SK-N-SH (cell line): ENCODE measurements at regions not wholly inside any gene's neighbourhood (a gene's known extent, or its start where the extent isn't known, plus 50 kb on each side); places are given as distances from the start of the nearest gene placed in this dataset.

Source experiments
- CTCF ChIA-PET: fragments of 300-600, 350-600 bp; formaldehyde crosslinking; extraction: SDS; loops from one replicate; lab custom pipeline; 2021; lab: Yijun Ruan, JAX
- POLR2A ChIA-PET: fragments of 350-600 bp; sonication (Branson Sonifier 250); formaldehyde crosslinking; extraction: SDS; loops from one replicate; lab custom pipeline; 2020; ENCODE audit warnings: antibody characterized with exemption, inconsistent platforms; lab: Yijun Ruan, JAX
- DNase-seq: peaks from one replicate; pipeline ENCODE4 v3.0.0; 2012
- H2AFZ ChIP-seq: fragments of 200-600 bp; sonication (generic); 2 replicates; pipeline ENCODE4 v1.8.1; 2016; ENCODE audit warnings: antibody characterized with exemption, mild to moderate bottlenecking, low read depth
- H3F3A ChIP-seq: fragments of 200-600 bp; sonication (generic); replicated peaks from 2 replicates; pipeline ENCODE3; 2016; ENCODE audit warnings: antibody characterized with exemption, mild to moderate bottlenecking; ENCODE audit not compliant: insufficient read depth
- H3K27ac ChIP-seq, 2 experiments: fragments of 200-500 bp in 1 of 2; fragments of 200-600 bp in 1 of 2; sonication (Bioruptor generic) in 1 of 2; sonication (generic), shearing (Covaris generic) in 1 of 2; 2 replicates each; pipeline versions ENCODE4 v1.5.1 to v1.6.1; 2014 to 2016; ENCODE audit warnings: low read depth in 2 of 2, inconsistent platforms in 1 of 2, low read length in 1 of 2, mild to moderate bottlenecking in 1 of 2, mixed read lengths in 1 of 2
- H3K27me3 ChIP-seq: fragments of 200-600 bp; sonication (generic), shearing (Covaris generic); 2 replicates; pipeline ENCODE4 v1.6.1; 2016; ENCODE audit warnings: mixed run types; ENCODE audit not compliant: insufficient read depth
- H3K36me3 ChIP-seq, 2 experiments: fragments of 200-500 bp in 1 of 2; fragments of 200-600 bp in 1 of 2; sonication (Bioruptor generic) in 1 of 2; sonication (generic) in 1 of 2; replicated peaks in 1 of 2; 2 replicates each; pipeline versions ENCODE3 to v1.5.1; 2014 to 2016; ENCODE audit warnings: low read length in 1 of 2, mild to moderate bottlenecking in 1 of 2; ENCODE audit not compliant: insufficient read depth in 2 of 2, control insufficient read depth in 1 of 2
- H3K4me1 ChIP-seq, 2 experiments: fragments of 200-500 bp in 1 of 2; fragments of 200-600 bp in 1 of 2; sonication (Bioruptor generic) in 1 of 2; sonication (generic), shearing (Covaris generic) in 1 of 2; 2 replicates each; pipeline versions ENCODE4 v1.5.1 to v1.6.1; 2014 to 2016; ENCODE audit warnings: low read depth in 1 of 2, low read length in 1 of 2, mixed run types in 1 of 2; ENCODE audit not compliant: insufficient read depth in 2 of 2, control insufficient read depth in 1 of 2
- H3K4me2 ChIP-seq: fragments of 200-600 bp; sonication (generic), shearing (Covaris generic); 2 replicates; pipeline ENCODE4 v1.6.1; 2017; ENCODE audit warnings: mixed run types
- H3K4me3 ChIP-seq, 2 experiments: fragments of 200-500 bp in 1 of 2; fragments of 200-600 bp in 1 of 2; sonication (Bioruptor generic) in 1 of 2; sonication (generic), shearing (Covaris generic) in 1 of 2; 2 replicates each; pipeline versions ENCODE4 v1.5.1 to v1.8.1; 2014 to 2016; ENCODE audit warnings: low read depth in 2 of 2, inconsistent platforms in 1 of 2, low read length in 1 of 2, mild to moderate bottlenecking in 1 of 2, mixed read lengths in 1 of 2, moderate library complexity in 1 of 2
- H3K79me2 ChIP-seq: fragments of 200-600 bp; sonication (generic); 2 replicates; pipeline ENCODE4 v1.8.1; 2017; ENCODE audit warnings: mild to moderate bottlenecking; ENCODE audit not compliant: insufficient read depth
- H3K9ac ChIP-seq: fragments of 200-600 bp; sonication (generic); 2 replicates; pipeline ENCODE4 v1.6.1; 2017; ENCODE audit warnings: mixed run types
- H3K9me2 ChIP-seq: fragments of 200-600 bp; sonication (generic); 2 replicates; pipeline ENCODE4 v1.6.1; 2017; ENCODE audit warnings: mixed run types
- H3K9me3 ChIP-seq: fragments of 200-600 bp; sonication (generic); 2 replicates; pipeline ENCODE4 v1.6.1; 2017; ENCODE audit warnings: mixed run types, mild to moderate bottlenecking, moderate library complexity
- H4K20me1 ChIP-seq: fragments of 200-600 bp; sonication (generic); 2 replicates; pipeline ENCODE4 v1.6.1; 2017; ENCODE audit warnings: mild to moderate bottlenecking, mixed run types; ENCODE audit not compliant: insufficient read depth
- CHD2 ChIP-seq: fragments of 150-350 bp; IDR thresholded peaks from 2 replicates; pipeline ENCODE4 v1.6.1; 2018; ENCODE audit warnings: low read length; ENCODE audit not compliant: partially characterized antibody
- CTCF ChIP-seq: fragments of 200-600 bp; sonication (generic); IDR thresholded peaks from 2 replicates; pipeline ENCODE4 v1.6.1; 2017; ENCODE audit warnings: antibody characterized with exemption, mild to moderate bottlenecking, moderate library complexity
- ELF1 ChIP-seq: IDR thresholded peaks from 2 replicates; pipeline ENCODE4 v1.4.0; 2012
- GABPA ChIP-seq: IDR thresholded peaks from 2 replicates; pipeline ENCODE4 v1.4.0; 2012; ENCODE audit warnings: low read depth, mild to moderate bottlenecking
- GATA2 ChIP-seq: sonication (generic); formaldehyde crosslinking; IDR thresholded peaks from 2 replicates; pipeline ENCODE4 v1.5.0; 2020; ENCODE audit warnings: mild to moderate bottlenecking, missing genetic modification reagents
- JUND ChIP-seq: IDR thresholded peaks from 2 replicates; pipeline ENCODE4 v1.4.0; 2012
- MEF2A ChIP-seq: IDR thresholded peaks from 2 replicates; pipeline ENCODE4 v1.4.0; 2012; ENCODE audit warnings: low read depth, borderline replicate concordance
- NFIC ChIP-seq: IDR thresholded peaks from 2 replicates; pipeline ENCODE4 v1.4.0; 2012; ENCODE audit warnings: borderline replicate concordance
- PBX3 ChIP-seq: IDR thresholded peaks from 2 replicates; pipeline ENCODE4; 2012
- POLR2AphosphoS5 ChIP-seq: IDR thresholded peaks from 2 replicates; pipeline ENCODE4 v1.6.1; 2012; ENCODE audit warnings: low read depth, low read length
- REST ChIP-seq: IDR thresholded peaks from 2 replicates; pipeline ENCODE4 v1.6.1; 2012; ENCODE audit warnings: mild to moderate bottlenecking, low read depth, low read length, moderate library complexity
- RFX5 ChIP-seq: IDR thresholded peaks from 2 replicates; pipeline ENCODE4 v1.6.1; 2012; ENCODE audit warnings: mild to moderate bottlenecking, improper control_type of control experiment, low read length
- RXRA ChIP-seq: IDR thresholded peaks from 2 replicates; pipeline ENCODE4 v1.4.0; 2012; ENCODE audit warnings: low read depth, mild to moderate bottlenecking, borderline replicate concordance
- SIN3A ChIP-seq: IDR thresholded peaks from 2 replicates; pipeline ENCODE4 v1.6.1; 2012; ENCODE audit warnings: low read depth, mild to moderate bottlenecking, low read length, moderate library complexity, borderline replicate concordance
- SMC3 ChIP-seq: IDR thresholded peaks from 2 replicates; pipeline ENCODE4 v1.6.1; 2012; ENCODE audit warnings: low read depth, low read length, improper control_type of control experiment
- TAF1 ChIP-seq: IDR thresholded peaks from 2 replicates; pipeline ENCODE4 v1.6.1; 2012; ENCODE audit warnings: low read depth, mild to moderate bottlenecking, low read length, moderate library complexity, borderline replicate concordance
- TEAD4 ChIP-seq: IDR thresholded peaks from 2 replicates; pipeline ENCODE4 v1.4.0; 2012; ENCODE audit warnings: mild to moderate bottlenecking, borderline replicate concordance; ENCODE audit not compliant: insufficient read depth
- ZBTB33 ChIP-seq: IDR thresholded peaks from 2 replicates; pipeline ENCODE4 v1.4.0; 2012; ENCODE audit warnings: low read depth, borderline replicate concordance
- WGBS: methylation state at CpG from one replicate; pipeline ENCODE4 v1.1.6; 2017; ENCODE audit warnings: low lambda C conversion rate; 5-methylcytosine and 5-hydroxymethylcytosine counted together

GRCh38 chr6:23477586-23477985 is 648.4 kb upstream of the NRSN1 start:
- DNase-seq: no peak
- WGBS: 53% methylated on average over 3 of the region's 3 CpGs
- no peak overlapping the region for H3K27ac ChIP-seq

More at GRCh38 chr6:23477586-23477985, 648.4 kb upstream of the NRSN1 start:
- Histone ChIP-seq H3K4me2 (no peak overlapping the region), H3K36me3 (no peaks in the 10 kb centered on the region), H2AFZ (no peak overlapping the region), H3K9me3 (no peaks in the 10 kb centered on the region), H3F3A (no peaks in the 10 kb centered on the region), H3K27me3 (no peaks in the 10 kb centered on the region), H3K9me2 (no peaks in the 10 kb centered on the region), H4K20me1 (no peaks in the 10 kb centered on the region), H3K4me3 (no peak overlapping the region), H3K79me2 (no peaks in the 10 kb centered on the region), H3K9ac (no peak overlapping the region), H3K4me1 (no peaks in the 10 kb centered on the region; a peak in 1 of 4 replicates)
- TF ChIP-seq JUND (no peak), POLR2AphosphoS5 (no peak), RFX5 (no peak), RXRA (no peak), REST (no peak), CTCF (no peak), PBX3 (no peak), SMC3 (no peak), ZBTB33 (no peak), TAF1 (no peak), GATA2 (CRISPR knock-in tag) (no peak), MEF2A (no peak), GABPA (no peak), NFIC (no peak), ELF1 (no peak), CHD2 (no peak), SIN3A (no peak), TEAD4 (no peak)
- ChIA-PET CTCF (no interaction called here), POLR2A (no interaction called here)
